ENCODE measurements at regions not wholly inside any gene's neighbourhood (a gene's known extent, or its start where the extent isn't known, plus 50 kb on each side); places are given as distances from the start of the nearest gene placed in this dataset.

GRCh38 chr13:109859216-109859835, 72.9 kb upstream of the IRS2 start:
- no peaks in the 10 kb centered on the region for H3K9me3 ChIP-seq (ENCODE audit: control insufficient read depth in 4 of 4, low read length in 3 of 4)
- H3K4me1 ChIP-seq (ENCODE audit: control insufficient read depth in 4 of 4, insufficient read depth in 4 of 4, low read length in 3 of 4) = no peaks in the 10 kb centered on the region
- DNase-seq (ENCODE audit: low spot score) = no peak
- H3K4me3 ChIP-seq (ENCODE audit: low read depth in 1 of 3, low read length in 3 of 3) = no peak overlapping the region
- H3K27me3 ChIP-seq (ENCODE audit: control insufficient read depth in 4 of 4, insufficient read depth in 4 of 4, low read length in 3 of 4) = no peaks in the 10 kb centered on the region
- no peak overlapping the region for H3K9ac ChIP-seq (ENCODE audit: low read depth in 1 of 2, low read length in 2 of 2)
- H3K36me3 ChIP-seq (ENCODE audit: control insufficient read depth in 4 of 4, insufficient read depth in 3 of 4, low read depth in 1 of 4, low read length in 3 of 4) = no peaks in the 10 kb centered on the region
- no peak overlapping the region for H3K27ac ChIP-seq (ENCODE audit: low read depth in 1 of 2, low read length in 2 of 2)
- 89% methylated on average over 8 of the region's 8 CpGs for WGBS
- TF ChIP-seq REST (IDR thresholded peaks at IDR 0.05) (no peak), FOXA2 (IDR thresholded peaks at IDR 0.05) (no peak)

- Histone ChIP-seq H3K9ac (ENCODE audit: low read depth in 1 of 2, low read length in 2 of 2) (no peak overlapping the region), H3K4me3 (ENCODE audit: low read depth in 1 of 3, low read length in 3 of 3) (no peak overlapping the region), H3K36me3 (ENCODE audit: control insufficient read depth in 4 of 4, insufficient read depth in 3 of 4, low read depth in 1 of 4, low read length in 3 of 4) (no peaks in the 10 kb centered on the region), H3K4me1 (ENCODE audit: control insufficient read depth in 4 of 4, insufficient read depth in 4 of 4, low read length in 3 of 4) (no peaks in the 10 kb centered on the region), H3K27me3 (ENCODE audit: control insufficient read depth in 4 of 4, insufficient read depth in 4 of 4, low read length in 3 of 4) (no peaks in the 10 kb centered on the region), H3K27ac (ENCODE audit: low read depth in 1 of 2, low read length in 2 of 2) (no peak overlapping the region), H3K9me3 (ENCODE audit: control insufficient read depth in 4 of 4, low read length in 3 of 4) (no peaks in the 10 kb centered on the region)
- WGBS = 89% methylated on average over 7 of the region's 7 CpGs
- TF ChIP-seq HNF4G (IDR thresholded peaks at IDR 0.05) (no peak), EGR1 (IDR thresholded peaks at IDR 0.05; ENCODE audit: low read depth in 2 of 2) (no peak), GABPA (IDR thresholded peaks at IDR 0.05 in 1 of 2, conservative IDR thresholded peaks at IDR 0.05 in 1 of 2) (no peak), MAX (IDR thresholded peaks at IDR 0.05) (no peak), FOXA1 (IDR thresholded peaks at IDR 0.05) (no peak), FOXA2 (IDR thresholded peaks at IDR 0.05) (no peak), RXRA (IDR thresholded peaks at IDR 0.05) (no peak), CTCF (IDR thresholded peaks at IDR 0.05; ENCODE audit: low read depth, low read length, missing input control) (no peak), REST (IDR thresholded peaks at IDR 0.05) (no peak), TAF1 (conservative IDR thresholded peaks at IDR 0.05) (no peak), SP1 (IDR thresholded peaks at IDR 0.05) (no peak), YY1 (IDR thresholded peaks at IDR 0.05) (no peak), NR2F2 (IDR thresholded peaks at IDR 0.05) (no peak), ZBTB33 (IDR thresholded peaks at IDR 0.05) (no peak), HNF4A (conservative IDR thresholded peaks at IDR 0.05) (no peak), JUND (IDR thresholded peaks at IDR 0.05) (no peak), RAD21 (IDR thresholded peaks at IDR 0.05) (no peak), ATF3 (IDR thresholded peaks at IDR 0.05) (no peak)
- no peak for DNase-seq (ENCODE audit: low spot score)
Observed at GRCh38 chr13:109858319-109858718, 71.9 kb upstream of the IRS2 start.
